Stimulated activated naive CD8-positive, alpha-beta T cell treated with anti-CD3 and anti-CD28 coated beads, Interleukin-15, amount 100 ng/mL, for 72 hours (primary cell): ENCODE measurements at regions not wholly inside any gene's neighbourhood (a gene's known extent, or its start where the extent isn't known, plus 50 kb on each side); places are given as distances from the start of the nearest gene placed in this dataset.
A peak's percentile ranks its signal among the peaks of the same experiment; 100 is the strongest.
"Not testable (repeated sequence)": the region's sequence is repeated elsewhere in the genome, so short reads cannot be mapped to it uniquely, and the experiment has no call there.

Experiments
- ATAC-seq: fragments of 150-1000 bp; cut with Tn5 transposase; 2 replicates; pipeline ENCODE4 v1.10.0; 2021; ENCODE audit warnings: mild to moderate bottlenecking, moderate library complexity
- DNase-seq, 2 donors: peaks; one replicate each; pipeline ENCODE4 v3.0.0; 2021 to 2022
- H3K27ac Mint-ChIP-seq, 2 donors: one replicate each; pipeline ENCODE4 v1.8.0; 2022; ENCODE audit warnings: mild to moderate bottlenecking in 2 of 2, mixed read lengths in 2 of 2, moderate library complexity in 2 of 2
- H3K27me3 Mint-ChIP-seq: one replicate; pipeline ENCODE4 v1.8.0; 2022; ENCODE audit warnings: mixed read lengths
- H3K4me1 Mint-ChIP-seq: one replicate; pipeline ENCODE4 v1.8.0; 2022; ENCODE audit warnings: mild to moderate bottlenecking, mixed read lengths
- H3K4me3 Mint-ChIP-seq, 2 donors: one replicate each; pipeline ENCODE4 v1.8.0; 2022; ENCODE audit warnings: mild to moderate bottlenecking in 2 of 2, mixed read lengths in 2 of 2, moderate library complexity in 1 of 2
- H3K9me3 Mint-ChIP-seq, 2 donors: one replicate each; pipeline ENCODE4 v1.8.0; 2022; ENCODE audit warnings: mixed read lengths in 2 of 2

- Mint-ChIP-seq H3K27ac (no peak overlapping the region), H3K4me3 (no peak overlapping the region), H3K27me3 (no peaks in the 10 kb centered on the region), H3K4me1 (no peaks in the 10 kb centered on the region), H3K9me3 (peaks cover 0 to 7% of the 10 kb centered on the region in 2 donors)
- DNase-seq (no peak), ATAC-seq (no peak)
Measured at GRCh38 chr5:102089883-102090282, 206.2 kb downstream of the SLCO4C1 start.

GRCh38 chr5:102087906-102088305 is 208.2 kb downstream of the SLCO4C1 start:
- no peak for ATAC-seq

GRCh38 chr5:102080288-102080687 is 215.8 kb downstream of the SLCO4C1 start:
- Mint-ChIP-seq H3K27ac (no peak overlapping the region), H3K27me3 (no peaks in the 10 kb centered on the region), H3K4me3 (no peak overlapping the region), H3K9me3 (peaks cover 14 to 33% of the 10 kb centered on the region in 2 donors), H3K4me1 (no peaks in the 10 kb centered on the region)
- ATAC-seq (no peak), DNase-seq (no peak)

More at GRCh38 chr5:102087906-102088305, 208.2 kb downstream of the SLCO4C1 start:
- no peak for DNase-seq
- Mint-ChIP-seq H3K27ac (no peak overlapping the region), H3K27me3 (no peaks in the 10 kb centered on the region), H3K4me3 (no peak overlapping the region), H3K4me1 (no peaks in the 10 kb centered on the region), H3K9me3 (peaks cover under 1 to 3% of the 10 kb centered on the region in 2 donors)

GRCh38 chr5:102077920-102078319 is 218.2 kb downstream of the SLCO4C1 start:
- no peak for DNase-seq
- Mint-ChIP-seq H3K27ac (no peak overlapping the region), H3K4me1 (no peaks in the 10 kb centered on the region), H3K4me3 (no peak overlapping the region), H3K9me3 (peaks cover 14 to 32% of the 10 kb centered on the region in 2 donors), H3K27me3 (no peaks in the 10 kb centered on the region)
- ATAC-seq = peak; percentile 28

GRCh38 chr5:102069974-102070373 is 226.1 kb downstream of the SLCO4C1 start:
- ATAC-seq = no peak
- H3K27ac Mint-ChIP-seq = no peak overlapping the region
- H3K4me3 Mint-ChIP-seq = no peak overlapping the region

GRCh38 chr5:102068870-102069269 is 227.2 kb downstream of the SLCO4C1 start:
- no peak overlapping the region for H3K4me3 Mint-ChIP-seq
- no peaks in the 10 kb centered on the region for H3K4me1 Mint-ChIP-seq
- no peaks in the 10 kb centered on the region for H3K9me3 Mint-ChIP-seq
- H3K27me3 Mint-ChIP-seq = no peaks in the 10 kb centered on the region
- no peak overlapping the region for H3K27ac Mint-ChIP-seq
- ATAC-seq (no peak), DNase-seq (no peak)

More at GRCh38 chr5:102069974-102070373, 226.1 kb downstream of the SLCO4C1 start:
- Mint-ChIP-seq H3K9me3 (no peaks in the 10 kb centered on the region), H3K27me3 (no peaks in the 10 kb centered on the region), H3K4me1 (no peaks in the 10 kb centered on the region)
- no peak for DNase-seq

GRCh38 chr5:102049517-102049916 is 246.6 kb downstream of the SLCO4C1 start:
- DNase-seq (no peak), ATAC-seq (no peak)
- no peaks in the 10 kb centered on the region for H3K4me1 Mint-ChIP-seq
- no peaks in the 10 kb centered on the region for H3K27me3 Mint-ChIP-seq
- H3K4me3 Mint-ChIP-seq = no peak overlapping the region
- H3K9me3 Mint-ChIP-seq = peaks cover 0 to 5% of the 10 kb centered on the region in 2 donors
- no peak overlapping the region for H3K27ac Mint-ChIP-seq

- Mint-ChIP-seq H3K4me3 (no peak overlapping the region), H3K9me3 (peaks cover 0 to 5% of the 10 kb centered on the region in 2 donors), H3K4me1 (no peaks in the 10 kb centered on the region), H3K27me3 (no peaks in the 10 kb centered on the region), H3K27ac (no peak overlapping the region)
- ATAC-seq (no peak), DNase-seq (no peak)
Measured at GRCh38 chr5:102048940-102049339, 247.1 kb downstream of the SLCO4C1 start.

GRCh38 chr5:102047073-102047472 is 249.0 kb downstream of the SLCO4C1 start:
- H3K27me3 Mint-ChIP-seq, DNase-seq, ATAC-seq, H3K27ac Mint-ChIP-seq, H3K4me3 Mint-ChIP-seq, H3K9me3 Mint-ChIP-seq, H3K4me1 Mint-ChIP-seq: not testable (repeated sequence)

- DNase-seq (no peak), ATAC-seq (no peak)
- H3K27ac Mint-ChIP-seq = no peak overlapping the region
- no peaks in the 10 kb centered on the region for H3K4me1 Mint-ChIP-seq
- peaks cover 0 to 5% of the 10 kb centered on the region in 2 donors for H3K9me3 Mint-ChIP-seq
- no peaks in the 10 kb centered on the region for H3K27me3 Mint-ChIP-seq
- no peak overlapping the region for H3K4me3 Mint-ChIP-seq
Measured at GRCh38 chr5:102040326-102040725, 255.8 kb downstream of the SLCO4C1 start.

- ATAC-seq = no peak
- Mint-ChIP-seq H3K9me3 (no peaks in the 10 kb centered on the region), H3K27ac (no peak overlapping the region), H3K27me3 (no peaks in the 10 kb centered on the region), H3K4me3 (no peak overlapping the region), H3K4me1 (no peaks in the 10 kb centered on the region)
- no peak for DNase-seq
Measured at GRCh38 chr5:102036927-102037326, 259.2 kb downstream of the SLCO4C1 start.

GRCh38 chr5:102031711-102032110 is 264.4 kb downstream of the SLCO4C1 start:
- Mint-ChIP-seq H3K27me3 (no peaks in the 10 kb centered on the region), H3K4me1 (no peaks in the 10 kb centered on the region), H3K9me3 (no peaks in the 10 kb centered on the region), H3K4me3 (no peak overlapping the region), H3K27ac (no peak overlapping the region)
- ATAC-seq (no peak), DNase-seq (no peak)

- DNase-seq = no peak
- no peak overlapping the region for H3K4me3 Mint-ChIP-seq
- H3K4me1 Mint-ChIP-seq = no peaks in the 10 kb centered on the region
- peaks cover 10 to 12% of the 10 kb centered on the region in 2 donors for H3K9me3 Mint-ChIP-seq
- ATAC-seq = no peak
- no peaks in the 10 kb centered on the region for H3K27me3 Mint-ChIP-seq
- peak overlapping the region in 1 of 2 donors; percentile 43 for H3K27ac Mint-ChIP-seq
Measured at GRCh38 chr5:102018690-102019089, 277.4 kb downstream of the SLCO4C1 start.

GRCh38 chr5:102018279-102018678 is 277.8 kb downstream of the SLCO4C1 start:
- no peak overlapping the region for H3K27ac Mint-ChIP-seq
- no peak overlapping the region for H3K4me3 Mint-ChIP-seq
- DNase-seq (no peak), ATAC-seq (no peak)
- no peaks in the 10 kb centered on the region for H3K4me1 Mint-ChIP-seq
- peaks cover 10 to 12% of the 10 kb centered on the region in 2 donors for H3K9me3 Mint-ChIP-seq
- no peaks in the 10 kb centered on the region for H3K27me3 Mint-ChIP-seq

- DNase-seq = no peak
- no peak overlapping the region for H3K4me3 Mint-ChIP-seq
- peaks cover 0 to 2% of the 10 kb centered on the region in 2 donors for H3K9me3 Mint-ChIP-seq
- no peaks in the 10 kb centered on the region for H3K27me3 Mint-ChIP-seq
- H3K4me1 Mint-ChIP-seq = no peaks in the 10 kb centered on the region
- no peak for ATAC-seq
- no peak overlapping the region for H3K27ac Mint-ChIP-seq
Measured at GRCh38 chr5:102014371-102014770, 281.7 kb downstream of the SLCO4C1 start.

GRCh38 chr5:102010644-102011043 is 285.4 kb downstream of the SLCO4C1 start:
- no peak for DNase-seq
- Mint-ChIP-seq H3K4me1 (no peaks in the 10 kb centered on the region), H3K9me3 (no peaks in the 10 kb centered on the region), H3K27me3 (no peaks in the 10 kb centered on the region), H3K4me3 (no peak overlapping the region), H3K27ac (no peak overlapping the region)
- ATAC-seq = no peak

- no peak for DNase-seq
- no peaks in the 10 kb centered on the region for H3K9me3 Mint-ChIP-seq
- no peak for ATAC-seq
- H3K27me3 Mint-ChIP-seq = no peaks in the 10 kb centered on the region
- no peak overlapping the region for H3K27ac Mint-ChIP-seq
- no peak overlapping the region for H3K4me3 Mint-ChIP-seq
- no peaks in the 10 kb centered on the region for H3K4me1 Mint-ChIP-seq
Measured at GRCh38 chr5:101997235-101997634, 298.8 kb downstream of the SLCO4C1 start.
